Type B pancreatic cell (in vitro differentiated cells): ENCODE measurements at regions not wholly inside any gene's neighbourhood (a gene's known extent, or its start where the extent isn't known, plus 50 kb on each side); places are given as distances from the start of the nearest gene placed in this dataset.

ENCODE experiments used
- DNase-seq: peaks from one replicate; pipeline ENCODE4 v3.0.0; 2021; ENCODE audit warnings: mixed read lengths; ENCODE audit not compliant: unreplicated experiment; ENCODE audit errors: extremely low spot score
- H3K27ac Mint-ChIP-seq: 2 replicates; pipeline ENCODE4 v1.8.0; 2021; ENCODE audit warnings: mild to moderate bottlenecking, mixed read lengths
- H3K27me3 Mint-ChIP-seq: 2 replicates; pipeline ENCODE4 v1.8.0; 2021; ENCODE audit warnings: mixed read lengths
- H3K36me3 Mint-ChIP-seq: 2 replicates; pipeline ENCODE4 v1.8.0; 2021; ENCODE audit warnings: mixed read lengths
- H3K4me1 Mint-ChIP-seq: one replicate; pipeline ENCODE4 v1.8.0; 2021; ENCODE audit warnings: mixed read lengths; ENCODE audit not compliant: unreplicated experiment
- H3K4me3 Mint-ChIP-seq: 2 replicates; pipeline ENCODE4 v1.8.0; 2021; ENCODE audit warnings: mild to moderate bottlenecking, mixed read lengths
- H3K9me3 Mint-ChIP-seq: 2 replicates; pipeline ENCODE4 v1.8.0; 2021; ENCODE audit warnings: mixed read lengths
- CTCF ChIP-seq: fragments of 200-600 bp; sonication (generic); conservative IDR thresholded peaks from 2 replicates; pipeline ENCODE4 v1.5.0; 2021; ENCODE audit warnings: antibody characterized with exemption, mild to moderate bottlenecking

GRCh38 chr5:58121391-58121790 lies 338.5 kb downstream of the PLK2 start:
- Mint-ChIP-seq H3K4me3 (no peak overlapping the region), H3K27ac (no peak overlapping the region), H3K27me3 (no peaks in the 10 kb centered on the region), H3K36me3 (no peaks in the 10 kb centered on the region), H3K9me3 (no peaks in the 10 kb centered on the region), H3K4me1 (peaks cover 35% of the 10 kb centered on the region)
- no peak for TF ChIP-seq CTCF
- no peak for DNase-seq

GRCh38 chr5:58117542-58117941 lies 342.3 kb downstream of the PLK2 start:
- Mint-ChIP-seq H3K27me3 (no peaks in the 10 kb centered on the region), H3K9me3 (peaks cover 11% of the 10 kb centered on the region), H3K4me1 (peaks cover 36% of the 10 kb centered on the region), H3K4me3 (no peak overlapping the region), H3K27ac (no peak overlapping the region), H3K36me3 (no peaks in the 10 kb centered on the region)
- no peak for DNase-seq
- TF ChIP-seq CTCF, result no peak

GRCh38 chr5:58116346-58116745 lies 343.5 kb downstream of the PLK2 start:
- Mint-ChIP-seq H3K27ac (no peak overlapping the region), H3K4me1 (peaks cover 36% of the 10 kb centered on the region), H3K27me3 (no peaks in the 10 kb centered on the region), H3K4me3 (no peak overlapping the region), H3K9me3 (peaks cover 11% of the 10 kb centered on the region), H3K36me3 (no peaks in the 10 kb centered on the region)
- DNase-seq, result no peak
- TF ChIP-seq CTCF, result no peak

DNA sequence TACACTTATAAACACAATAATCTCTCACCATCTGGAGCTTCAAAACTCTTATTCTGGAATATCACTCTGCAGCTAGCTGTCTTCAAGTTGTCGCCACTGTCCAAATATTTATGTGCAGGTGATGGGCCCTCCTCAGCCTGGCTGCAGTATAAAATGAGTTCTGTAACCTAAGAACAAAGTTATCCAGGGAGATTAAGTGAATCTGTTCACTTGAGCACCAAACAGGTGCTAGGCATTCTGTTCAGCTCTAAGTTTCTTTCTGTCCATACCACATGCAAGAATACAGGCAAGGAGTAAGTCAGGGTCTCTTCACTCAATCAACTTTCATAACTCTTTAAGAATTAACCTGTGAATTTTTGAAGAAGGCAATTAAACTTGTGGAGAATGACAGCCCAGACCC lies 344.1 kb downstream of the PLK2 start:
- no peaks in the 10 kb centered on the region for H3K27me3 Mint-ChIP-seq
- H3K27ac Mint-ChIP-seq, result no peak overlapping the region
- TF ChIP-seq CTCF, result no peak
- no peaks in the 10 kb centered on the region for H3K36me3 Mint-ChIP-seq
- H3K4me1 Mint-ChIP-seq, result peaks cover 36% of the 10 kb centered on the region
- H3K4me3 Mint-ChIP-seq, result no peak overlapping the region
- no peak for DNase-seq
- H3K9me3 Mint-ChIP-seq, result peaks cover 11% of the 10 kb centered on the region

GRCh38 chr5:58114324-58114723 lies 345.6 kb downstream of the PLK2 start:
- Mint-ChIP-seq H3K9me3 (peaks cover 11% of the 10 kb centered on the region), H3K27me3 (no peaks in the 10 kb centered on the region), H3K4me1 (peaks cover 31% of the 10 kb centered on the region), H3K36me3 (no peaks in the 10 kb centered on the region), H3K27ac (no peak overlapping the region), H3K4me3 (no peak overlapping the region)
- no peak for TF ChIP-seq CTCF
- DNase-seq, result no peak

- no peak for DNase-seq
- Mint-ChIP-seq H3K9me3 (peaks cover 11% of the 10 kb centered on the region), H3K4me3 (no peak overlapping the region), H3K27ac (no peak overlapping the region), H3K27me3 (no peaks in the 10 kb centered on the region), H3K4me1 (peaks cover 26% of the 10 kb centered on the region), H3K36me3 (no peaks in the 10 kb centered on the region)
- TF ChIP-seq CTCF, result no peak
Observed at GRCh38 chr5:58113172-58113571, 346.7 kb downstream of the PLK2 start.
